Stimulated activated CD4-positive, alpha-beta T cell treated with anti-CD3 and anti-CD28 coated beads, Interleukin-4, amount 100 ng/mL, for 24 hours (primary cell): ENCODE measurements at regions not wholly inside any gene's neighbourhood (a gene's known extent, or its start where the extent isn't known, plus 50 kb on each side); places are given as distances from the start of the nearest gene placed in this dataset.

Source experiments
- DNase-seq: peaks from one replicate; pipeline ENCODE4 v3.0.0-alpha.2; 2020

DNA sequence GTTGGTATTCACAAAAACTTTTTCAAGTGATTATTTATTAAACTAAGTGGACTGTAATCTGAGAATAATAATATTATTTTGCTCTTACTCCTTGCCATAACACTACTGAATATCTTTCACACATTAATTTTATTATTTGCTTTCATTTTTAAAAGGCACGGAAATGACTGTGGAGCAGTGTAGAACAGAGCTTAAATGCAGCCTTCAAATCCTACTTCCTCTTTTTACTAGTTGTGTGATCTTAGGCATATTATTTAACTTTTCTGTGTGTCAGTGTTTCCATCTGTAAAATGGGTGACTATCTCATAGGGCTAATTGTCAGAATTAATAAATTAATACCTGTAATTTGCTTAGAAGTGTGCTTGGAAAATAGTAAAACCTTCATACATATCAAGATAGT, 55.5 kb upstream of the SLC8A1 start:
- no peak for DNase-seq

DNA sequence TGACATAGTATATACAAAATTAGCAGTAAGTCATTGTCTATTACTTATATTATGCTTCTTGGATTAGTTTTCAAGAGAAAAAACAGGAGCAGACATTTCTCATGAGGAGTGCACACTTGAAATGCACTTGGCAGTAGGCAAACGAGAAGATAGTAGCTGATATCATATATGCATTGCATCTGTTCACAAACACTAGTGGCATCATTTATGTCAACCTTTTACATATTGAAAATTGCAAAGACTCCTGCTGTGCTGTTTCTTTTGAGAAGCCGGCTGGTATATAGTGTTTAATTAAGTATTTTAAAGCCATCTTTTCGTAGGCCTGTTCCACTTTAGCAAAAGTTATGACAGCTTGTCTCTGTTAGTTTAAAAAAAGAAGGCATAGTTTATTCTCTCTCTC, 58.4 kb upstream of the SLC8A1 start:
- no peak for DNase-seq

DNA sequence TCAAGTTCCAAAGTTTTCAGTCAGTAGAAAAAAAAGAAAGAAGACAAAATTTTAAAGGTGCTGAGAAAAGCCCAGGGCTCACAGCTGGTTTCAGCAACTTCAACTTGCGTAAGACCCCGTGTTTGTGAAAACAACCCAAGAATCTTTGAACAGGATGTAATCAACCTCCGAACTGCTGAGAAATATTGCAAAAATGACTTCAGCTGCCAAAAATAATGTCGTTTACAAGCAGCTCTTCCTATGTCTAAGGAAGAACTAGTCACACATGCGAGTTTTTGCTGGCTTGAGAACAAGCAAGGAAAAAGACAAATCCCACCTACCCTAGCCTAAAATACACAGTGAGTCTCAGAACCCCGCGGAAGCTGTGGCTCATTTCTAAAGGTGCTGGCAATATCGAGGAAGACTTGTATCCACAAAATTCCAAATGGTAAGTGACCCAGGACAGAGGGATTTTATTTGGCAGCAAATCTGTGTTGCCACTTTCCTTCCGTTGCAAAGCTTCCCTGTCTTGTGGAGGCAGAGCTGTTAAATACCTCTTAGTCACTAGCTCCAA, 59.8 kb upstream of the SLC8A1 start:
- no peak for DNase-seq

DNA sequence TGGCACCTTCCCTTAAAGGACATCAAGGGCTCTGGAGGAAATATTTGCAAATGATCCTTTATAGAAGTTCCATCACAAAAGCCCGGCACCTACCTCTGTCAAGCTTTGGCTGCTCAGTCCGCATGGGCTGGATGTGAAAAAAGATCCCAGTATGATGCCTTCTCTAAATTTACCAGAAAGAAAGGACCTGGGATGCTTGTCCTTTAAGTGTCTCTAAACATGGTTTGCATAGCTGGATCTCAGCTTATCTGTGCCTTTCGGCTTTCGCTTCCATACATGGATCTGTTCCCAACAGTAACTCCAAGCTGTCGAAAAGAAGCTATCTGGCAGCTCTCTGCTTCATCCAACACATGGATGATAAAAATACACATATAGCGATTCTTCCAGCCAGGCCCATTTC, 60.4 kb upstream of the SLC8A1 start:
- no peak for DNase-seq

DNA sequence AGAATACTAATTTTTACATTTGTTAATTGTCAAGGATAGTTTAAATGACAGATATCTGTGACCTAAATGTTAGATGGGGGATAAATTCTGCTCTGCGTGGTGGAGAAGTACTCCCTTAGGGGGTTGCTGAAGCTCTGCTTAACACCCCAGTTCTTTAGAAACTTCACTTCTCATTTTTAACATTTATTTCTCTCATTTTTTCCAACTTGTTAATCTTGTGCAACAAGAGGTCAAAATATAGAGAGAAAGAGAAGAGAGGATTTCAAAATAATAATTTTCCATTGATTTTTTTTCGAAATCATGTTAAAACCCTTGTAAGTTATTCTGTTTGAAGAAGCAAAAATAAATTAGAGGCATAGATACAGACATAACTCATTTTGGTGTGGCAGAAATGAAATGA, 61.3 kb upstream of the SLC8A1 start:
- DNase-seq = no peak

DNA sequence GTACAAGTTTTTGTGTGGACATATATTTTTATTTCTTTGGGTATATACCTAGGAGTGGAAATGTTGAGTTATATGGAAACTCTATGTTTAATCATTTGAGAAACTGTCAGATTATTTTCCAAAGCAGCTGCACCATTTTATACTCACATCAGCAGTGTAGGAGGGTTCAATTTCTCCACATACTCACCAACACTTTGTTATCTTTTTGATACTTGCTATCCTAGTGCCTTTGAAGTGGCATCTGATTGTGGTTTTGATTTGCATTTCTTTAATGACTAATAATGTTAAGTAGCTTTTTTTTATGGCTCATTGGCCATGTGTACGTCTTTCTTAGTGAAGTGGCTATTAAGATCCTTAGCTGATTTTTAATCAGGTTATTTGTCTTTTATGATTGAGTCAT, 64.7 kb upstream of the SLC8A1 start:
- DNase-seq = no peak

DNA sequence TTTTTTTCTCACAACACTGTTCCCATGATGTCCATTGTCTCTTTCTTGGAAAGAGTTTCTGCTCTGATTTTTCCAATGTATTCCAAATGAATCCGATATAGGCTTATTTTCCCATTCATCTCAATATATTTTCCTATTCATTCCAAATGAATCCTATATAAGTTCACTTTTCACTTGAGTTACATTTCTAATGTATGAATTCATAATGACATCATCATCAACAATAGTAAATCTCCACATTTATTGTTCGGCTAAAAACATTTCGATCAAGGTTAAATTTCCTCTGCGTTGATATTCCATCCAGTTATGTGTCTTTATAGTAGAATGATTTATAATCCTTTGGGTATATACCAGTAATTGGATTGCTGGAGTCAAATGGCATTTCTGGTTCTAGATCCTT, 76.7 kb upstream of the SLC8A1 start:
- DNase-seq = no peak

DNA sequence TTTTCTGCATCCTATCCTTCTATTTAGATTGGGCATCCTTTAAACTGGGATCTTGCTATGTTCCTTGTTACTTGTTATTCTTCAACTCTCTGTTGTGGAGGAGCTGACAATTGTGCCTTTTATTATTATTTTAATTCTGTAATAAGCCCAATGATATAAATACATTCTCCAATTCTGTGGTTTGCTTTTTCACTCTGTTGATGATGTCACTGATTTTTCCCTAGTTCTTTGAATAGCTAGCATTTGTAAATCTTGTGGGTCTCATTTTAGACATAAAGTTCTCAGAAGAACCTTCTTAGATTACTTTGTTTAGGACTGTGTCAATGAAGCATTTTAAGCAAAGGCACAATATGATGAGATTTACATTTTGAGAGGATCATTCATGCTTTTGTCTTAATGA, 79.5 kb upstream of the SLC8A1 start:
- DNase-seq = no peak

DNA sequence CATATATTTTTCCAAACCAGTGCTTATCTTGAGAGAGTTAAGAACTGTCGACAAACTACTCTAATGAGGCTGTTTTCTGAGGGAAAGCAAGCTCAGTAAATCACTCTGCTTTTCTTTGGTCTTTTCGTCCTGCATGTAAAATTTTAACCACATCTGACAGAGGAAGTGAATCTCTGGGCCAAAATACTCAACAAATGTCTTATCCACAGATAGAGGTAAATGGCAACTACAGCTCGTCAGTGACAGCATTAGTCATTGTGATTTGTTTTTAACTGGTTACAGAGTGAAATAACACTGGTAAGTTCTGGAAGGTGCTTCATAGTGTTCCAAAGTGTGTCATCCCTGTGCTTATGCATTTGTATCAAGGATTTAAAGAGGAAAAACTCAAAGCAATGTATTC, 82.6 kb upstream of the SLC8A1 start:
- DNase-seq = no peak

DNA sequence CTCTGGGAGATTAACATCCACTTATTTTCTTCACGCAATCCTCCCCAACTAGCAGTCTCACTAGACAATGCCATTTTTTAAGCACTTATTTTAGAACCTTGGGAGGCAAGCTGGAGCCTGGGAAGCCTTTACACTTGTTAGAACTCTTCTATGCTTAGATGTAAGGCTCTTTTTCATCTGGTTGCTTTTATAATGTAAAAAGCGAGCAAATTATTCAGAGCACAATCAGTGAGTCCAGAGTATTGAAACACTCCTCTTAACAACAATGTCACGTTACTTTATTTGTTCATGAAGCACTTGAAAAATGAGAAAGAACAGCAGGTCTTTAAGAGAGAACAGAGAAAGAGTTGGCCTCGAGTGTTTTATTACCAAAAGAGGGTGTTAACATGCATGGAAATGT, 84.1 kb upstream of the SLC8A1 start:
- no peak for DNase-seq

DNA sequence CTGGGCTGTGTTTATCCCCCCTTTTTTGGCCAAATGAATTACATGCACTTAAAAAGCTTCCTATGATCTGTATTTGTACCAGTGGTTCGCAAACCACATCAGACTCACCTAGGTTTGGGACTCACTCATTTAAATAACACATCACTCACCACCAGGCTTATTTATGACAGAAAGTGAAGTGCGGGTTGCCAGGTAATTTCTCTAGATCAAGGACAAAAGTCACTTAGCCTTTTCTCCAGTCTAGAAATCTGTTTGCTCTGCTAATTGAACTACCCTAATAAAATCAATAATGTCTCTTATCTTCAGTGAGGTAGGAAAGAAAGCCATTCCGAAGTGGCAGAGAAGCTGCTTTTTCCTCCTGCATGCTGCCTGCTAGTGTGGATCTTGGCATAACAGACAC, 88.1 kb upstream of the SLC8A1 start:
- no peak for DNase-seq

DNA sequence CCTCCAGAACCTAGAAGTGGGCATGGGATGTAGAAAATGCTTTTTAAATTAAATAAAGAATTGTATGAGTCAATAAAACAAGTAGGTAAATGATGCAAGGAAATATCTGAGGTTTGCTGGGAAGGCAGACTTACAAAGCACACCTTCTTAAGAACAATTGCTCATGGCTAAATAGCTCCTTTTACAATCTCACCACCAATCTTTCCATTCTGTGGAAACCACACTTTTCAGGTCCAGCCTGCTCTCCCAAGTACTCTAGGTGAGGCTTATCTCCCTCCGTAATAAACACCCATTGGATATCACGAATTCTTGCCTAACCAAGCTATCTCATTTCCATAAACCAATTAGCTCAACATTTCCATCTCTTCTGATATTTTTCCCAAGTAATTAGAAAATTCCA, 91.5 kb upstream of the SLC8A1 start:
- no peak for DNase-seq

DNA sequence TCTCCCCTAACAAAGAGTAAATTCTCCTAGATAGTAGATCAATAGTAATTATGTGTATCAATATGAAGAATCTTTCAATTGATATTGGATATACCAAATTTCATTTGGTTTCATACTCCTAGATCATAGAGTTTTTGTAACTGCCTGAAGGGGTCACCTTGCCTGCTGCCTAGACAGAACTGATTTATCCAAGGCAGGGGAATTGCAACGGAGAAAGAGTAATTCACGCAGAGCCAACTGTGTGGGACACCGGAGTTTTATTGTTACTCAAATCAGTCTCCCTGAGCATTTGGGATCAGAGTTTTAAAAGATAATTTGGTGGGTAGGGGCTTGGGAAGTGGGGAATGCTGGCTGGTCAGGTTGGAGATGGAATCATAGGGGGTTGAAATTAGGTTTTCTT, 92.2 kb upstream of the SLC8A1 start:
- DNase-seq = no peak

DNA sequence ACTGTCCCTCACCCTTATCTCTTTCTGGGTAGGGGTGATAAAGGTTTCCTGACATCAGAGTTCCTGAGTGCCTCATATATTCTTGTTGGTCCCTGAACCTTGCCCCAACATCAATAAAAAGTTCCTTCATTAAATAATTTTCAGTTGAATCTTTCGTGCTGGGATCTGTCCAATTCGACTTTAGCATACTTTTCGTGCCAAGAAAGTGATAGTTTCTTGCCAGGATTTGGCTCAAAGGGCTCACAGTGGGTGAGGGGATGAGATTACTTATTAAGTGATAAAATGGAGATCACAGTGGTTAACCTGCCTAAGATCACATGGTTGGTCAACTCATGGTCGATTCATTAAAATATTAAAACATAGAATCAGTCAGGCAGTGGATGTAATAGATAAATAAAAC, 93.8 kb upstream of the SLC8A1 start:
- DNase-seq = no peak

DNA sequence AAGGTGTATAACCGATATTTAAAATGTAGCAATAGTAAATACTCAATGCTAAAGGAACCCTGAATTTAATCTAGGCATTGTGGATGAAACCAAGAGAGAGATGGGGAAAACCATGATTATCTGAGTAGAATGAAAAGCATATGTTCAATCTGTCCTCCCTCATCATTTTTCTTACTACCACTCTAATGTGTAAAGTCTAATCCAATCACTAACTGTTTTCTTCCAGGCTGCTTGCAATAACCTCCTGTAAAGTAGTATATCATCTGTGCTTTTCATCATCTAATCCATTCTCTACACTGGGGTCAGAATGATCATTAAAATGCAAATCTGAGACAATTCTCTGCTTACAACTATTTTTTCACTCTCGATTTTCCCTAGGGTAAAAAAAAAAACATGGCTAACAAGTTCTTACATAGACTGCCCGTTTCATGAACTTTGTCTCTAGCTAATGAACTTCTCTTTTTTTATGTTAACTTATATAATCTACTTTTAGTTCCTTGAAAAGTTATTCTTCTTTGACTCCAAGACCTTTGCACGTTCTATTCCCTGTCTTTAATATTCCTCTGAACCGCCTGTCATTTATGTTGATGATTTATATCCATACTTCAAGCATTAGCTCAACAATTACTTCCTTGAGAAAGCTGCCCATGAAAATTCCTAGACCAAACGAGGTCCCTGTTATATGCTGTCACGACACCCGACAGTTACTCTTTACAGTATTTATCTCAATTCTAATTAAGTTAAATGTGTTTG, 94.7 kb upstream of the SLC8A1 start:
- no peak for DNase-seq

DNA sequence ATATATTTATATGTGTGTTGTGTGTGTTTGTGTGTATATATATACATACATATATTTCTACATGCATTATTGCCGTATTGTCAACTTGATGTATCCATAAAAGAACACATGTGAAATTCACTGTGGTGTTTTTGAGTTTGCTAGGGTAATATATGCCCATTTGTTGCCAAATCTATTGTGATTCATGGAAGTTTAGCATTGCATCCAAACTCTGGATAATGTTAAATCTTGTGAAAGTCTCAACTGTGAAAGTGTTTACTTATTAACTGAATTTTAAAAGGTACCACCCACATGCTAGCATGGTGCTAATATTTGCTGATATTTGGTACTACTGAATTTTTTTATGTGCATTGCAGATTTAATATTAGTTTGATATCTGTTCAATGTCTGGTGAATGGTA, 96.6 kb upstream of the SLC8A1 start:
- DNase-seq = no peak

DNA sequence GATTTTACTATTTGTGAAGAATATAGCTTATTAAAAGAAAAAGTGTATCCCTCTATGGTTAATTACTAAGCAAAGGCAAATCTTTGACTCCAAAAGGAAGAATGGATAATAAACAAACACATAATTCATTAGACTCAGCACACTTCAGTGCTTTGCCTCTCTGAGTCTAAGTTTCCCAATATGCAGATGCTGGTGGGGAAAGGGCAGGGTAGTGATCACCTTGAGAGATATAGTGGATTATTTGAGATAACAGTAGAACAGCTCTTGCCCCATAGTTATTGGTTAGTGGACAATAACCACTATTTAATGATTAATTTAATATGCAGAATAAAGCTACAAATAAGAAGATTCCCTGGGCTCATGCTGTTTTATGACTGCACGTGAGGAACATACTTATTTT, 98.2 kb upstream of the SLC8A1 start:
- no peak for DNase-seq

DNA sequence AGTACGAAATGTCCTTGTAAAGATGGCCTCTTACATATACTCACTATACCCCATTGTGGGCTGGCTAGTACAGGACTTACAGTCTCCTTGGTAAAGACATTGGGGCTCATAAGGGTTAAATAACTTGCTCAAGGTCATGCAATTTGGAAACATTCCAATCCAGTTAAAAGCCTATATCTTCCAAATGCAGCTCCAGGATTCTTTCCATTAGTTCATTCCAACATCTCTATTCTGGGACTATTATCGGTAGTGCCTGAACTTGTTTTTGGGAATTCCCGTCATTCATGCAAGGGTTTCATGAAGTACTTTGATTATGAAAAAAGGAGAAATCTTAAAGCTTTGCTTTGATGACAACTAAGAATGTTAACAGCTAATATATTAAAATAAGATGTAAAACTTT, 99.2 kb upstream of the SLC8A1 start:
- DNase-seq = no peak

DNA sequence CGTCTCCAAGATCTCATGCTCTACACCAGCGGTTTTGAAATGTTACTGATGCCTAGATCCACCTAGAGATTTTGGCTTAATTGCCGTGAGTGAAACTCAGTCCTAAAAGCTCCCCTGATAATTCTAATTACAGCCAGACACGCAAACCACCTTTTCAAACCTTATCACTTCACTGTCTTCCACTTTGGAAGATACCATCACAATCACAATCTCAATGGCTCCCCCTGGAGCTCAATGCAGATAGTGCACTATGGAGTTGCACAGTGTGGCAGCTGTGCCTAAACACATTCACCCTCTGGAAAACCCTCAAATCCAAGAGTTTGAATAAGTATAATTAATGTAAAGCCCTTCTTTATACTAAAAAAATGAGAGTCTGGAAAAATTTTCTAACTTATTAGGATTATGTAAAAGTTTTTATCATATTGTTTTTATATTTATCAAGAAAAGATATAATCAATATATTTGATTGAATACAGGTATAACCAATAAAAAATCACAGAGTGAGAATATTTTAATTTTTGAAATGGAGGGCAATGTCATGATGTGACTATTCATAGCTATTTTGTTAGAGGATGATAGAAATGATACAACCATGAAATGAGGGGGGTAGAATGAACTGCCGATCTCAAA, 102.9 kb upstream of the SLC8A1 start:
- peak; percentile 35 for DNase-seq

DNA sequence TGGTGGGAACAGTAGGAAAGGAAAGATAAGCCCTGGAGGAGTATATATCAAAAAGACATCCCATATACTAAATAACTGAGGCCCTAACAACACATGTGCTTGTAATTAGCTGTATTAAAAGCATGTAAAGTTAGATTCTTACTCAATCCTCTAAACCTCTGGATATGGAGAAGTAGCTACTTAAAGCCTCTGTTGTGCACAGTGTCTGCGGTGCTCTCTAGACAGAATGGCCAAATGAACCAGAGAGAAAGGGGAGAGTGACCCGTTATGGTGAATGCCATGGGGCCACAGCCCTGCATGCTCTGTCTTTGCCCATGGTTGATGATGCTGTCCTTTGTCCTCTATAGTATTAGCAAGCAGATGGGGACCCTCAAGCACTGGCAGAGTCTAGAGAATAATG, 104.4 kb upstream of the SLC8A1 start:
- no peak for DNase-seq

DNA sequence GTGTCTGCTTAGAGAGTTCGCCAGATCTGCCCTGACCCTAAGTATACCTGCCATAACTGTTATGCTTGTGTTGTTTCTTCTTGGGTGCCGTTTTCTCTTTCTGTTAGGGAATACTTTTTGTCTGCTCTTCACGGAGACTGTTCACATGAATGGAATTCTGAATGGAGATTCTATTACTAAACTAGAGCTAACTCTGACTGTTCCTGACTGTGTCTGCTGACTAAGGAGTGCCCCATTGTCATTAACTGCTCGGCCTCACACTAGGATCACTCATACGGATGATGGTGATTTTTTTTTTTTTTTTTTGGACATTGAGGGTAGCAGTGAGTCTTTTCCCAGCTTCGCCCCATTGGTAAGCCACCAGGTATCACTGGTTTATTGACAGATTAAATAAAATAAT, 104.8 kb upstream of the SLC8A1 start:
- DNase-seq = no peak

DNA sequence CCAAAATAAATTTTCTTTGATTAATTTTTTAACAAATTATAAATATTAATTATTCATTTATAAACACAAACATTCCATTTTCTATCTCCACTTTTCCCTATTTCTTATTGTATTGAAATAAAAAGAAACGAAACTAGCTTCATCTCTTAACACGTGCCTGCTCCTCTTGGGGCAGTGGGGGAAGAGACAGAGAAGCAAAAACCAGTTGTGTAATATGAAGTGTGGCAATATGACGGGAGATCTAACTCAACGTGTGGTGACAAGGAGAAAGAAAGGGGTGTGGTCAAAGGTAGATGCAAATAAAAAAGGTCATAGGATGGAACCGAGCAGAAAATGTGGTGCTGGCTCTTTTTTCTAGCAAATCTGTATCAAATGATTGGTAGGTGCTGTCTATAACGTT, 106.9 kb upstream of the SLC8A1 start:
- DNase-seq = no peak

DNA sequence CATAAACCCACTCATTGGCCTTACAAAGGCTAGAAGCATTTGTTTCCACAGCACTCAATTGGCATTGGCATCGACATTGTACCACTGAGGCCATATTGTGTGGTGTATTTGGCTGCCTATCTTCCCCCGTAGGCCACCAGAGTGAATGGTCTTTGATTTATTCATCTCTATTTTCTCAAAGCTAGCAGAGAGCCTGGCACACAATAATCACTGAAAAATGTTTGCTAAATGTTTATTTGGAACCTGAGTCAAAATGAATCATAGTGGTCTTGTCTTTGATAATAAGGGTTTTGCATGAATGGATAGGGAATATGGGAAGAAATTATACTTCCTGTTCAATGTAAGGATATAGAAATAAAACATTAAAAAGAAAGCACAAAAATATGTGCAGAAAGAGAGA, 107.3 kb upstream of the SLC8A1 start:
- DNase-seq = no peak

DNA sequence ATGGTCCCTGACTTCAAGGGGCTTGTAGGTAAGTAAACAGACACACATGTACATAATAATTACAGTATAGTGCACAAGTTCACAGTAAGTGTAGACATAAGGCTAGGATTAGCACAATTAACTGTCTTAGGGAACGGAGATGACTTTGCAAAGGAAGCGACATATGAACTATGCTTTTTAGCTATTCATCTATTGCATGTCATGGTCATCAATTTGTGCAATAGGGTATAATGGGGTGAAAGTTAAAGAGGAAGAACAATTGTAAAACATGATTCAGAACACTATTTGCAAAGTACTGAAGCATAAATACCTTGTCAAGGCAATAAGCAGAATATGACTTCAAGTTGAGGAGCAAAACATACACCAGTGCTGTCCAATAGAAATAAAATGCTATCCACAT, 112.3 kb upstream of the SLC8A1 start:
- no peak for DNase-seq

DNA sequence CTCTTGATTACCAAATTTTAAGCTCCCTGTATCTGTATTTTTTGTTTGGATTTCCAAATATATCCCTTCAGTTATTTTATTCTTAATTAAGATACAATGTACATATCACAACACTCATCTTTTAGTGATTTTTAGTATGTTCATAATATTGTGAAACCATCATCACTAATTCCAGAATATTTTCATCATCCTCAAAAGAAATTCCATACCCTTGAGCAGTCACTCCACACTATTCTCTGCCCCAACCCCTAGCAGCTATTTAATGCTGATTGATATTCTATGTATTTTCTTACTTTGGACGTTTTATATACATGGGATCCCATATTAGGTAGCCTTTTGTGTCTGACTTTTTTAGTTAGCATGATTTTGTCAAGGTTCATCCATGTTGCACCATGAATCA, 127.4 kb upstream of the SLC8A1 start:
- no peak for DNase-seq
